ENCODE measurements at regions not wholly inside any gene's neighbourhood (a gene's known extent, or its start where the extent isn't known, plus 50 kb on each side); places are given as distances from the start of the nearest gene placed in this dataset.

- no peak for DNase-seq
These were observed 398.5 kb upstream of the ADAMTS5 start for GRCh38 chr21:27365394-27365793.

GRCh38 chr21:27363719-27364477 lies 397.0 kb upstream of the ADAMTS5 start:
- in situ Hi-C loops (cut with HindIII; ENCODE audit: low pct_ligation_motif_present, low sequenced_read_pairs): no loop called here
- no peak for TF ChIP-seq CTCF (IDR thresholded peaks at IDR 0.05; ENCODE audit: low read depth, low read length, missing control alignments)

More at GRCh38 chr21:27365394-27365793, 398.5 kb upstream of the ADAMTS5 start:
- in situ Hi-C loops (cut with HindIII; ENCODE audit: low pct_ligation_motif_present, low sequenced_read_pairs): no loop called here
- H3K4me3 ChIP-seq (ENCODE audit: low read depth, low read length): no peak overlapping the region
- no peak overlapping the region for H3K27ac ChIP-seq
- H3K27me3 ChIP-seq (replicated peaks): no peaks in the 10 kb centered on the region
- no peaks in the 10 kb centered on the region for H3K36me3 ChIP-seq (replicated peaks)
- no peak for TF ChIP-seq CTCF (IDR thresholded peaks at IDR 0.05; ENCODE audit: low read depth, low read length, missing control alignments)

GRCh38 chr21:27362249-27362648 lies 395.4 kb upstream of the ADAMTS5 start:
- in situ Hi-C loops (cut with HindIII; ENCODE audit: low pct_ligation_motif_present, low sequenced_read_pairs): no loop called here
- no peaks in the 10 kb centered on the region for H3K27me3 ChIP-seq (replicated peaks)
- no peaks in the 10 kb centered on the region for H3K36me3 ChIP-seq (replicated peaks)
- H3K27ac ChIP-seq: no peak overlapping the region
- no peak overlapping the region for H3K4me3 ChIP-seq (ENCODE audit: low read depth, low read length)
- no peak for DNase-seq
- peak; percentile 48 for TF ChIP-seq CTCF (IDR thresholded peaks at IDR 0.05; ENCODE audit: low read depth, low read length, missing control alignments)

More at GRCh38 chr21:27363719-27364477, 397.0 kb upstream of the ADAMTS5 start:
- no peak overlapping the region for H3K27ac ChIP-seq
- H3K4me3 ChIP-seq (ENCODE audit: low read depth, low read length): no peak overlapping the region
- H3K36me3 ChIP-seq (replicated peaks): no peaks in the 10 kb centered on the region
- H3K27me3 ChIP-seq (replicated peaks): no peaks in the 10 kb centered on the region
- no peak for DNase-seq

- H3K4me3 ChIP-seq (ENCODE audit: low read depth, low read length): no peak overlapping the region
- H3K27me3 ChIP-seq (replicated peaks): no peaks in the 10 kb centered on the region
- DNase-seq: no peak
- no peak for TF ChIP-seq CTCF (IDR thresholded peaks at IDR 0.05; ENCODE audit: low read depth, low read length, missing control alignments)
- in situ Hi-C loops (cut with HindIII; ENCODE audit: low pct_ligation_motif_present, low sequenced_read_pairs): no loop called here
- H3K36me3 ChIP-seq (replicated peaks): no peaks in the 10 kb centered on the region
- no peak overlapping the region for H3K27ac ChIP-seq
These were observed 392.3 kb upstream of the ADAMTS5 start for GRCh38 chr21:27359141-27359540.

GRCh38 chr21:27352885-27353284 lies 386.0 kb upstream of the ADAMTS5 start:
- no peaks in the 10 kb centered on the region for H3K27me3 ChIP-seq (replicated peaks)
- no peak overlapping the region for H3K4me3 ChIP-seq (ENCODE audit: low read depth, low read length)
- no peak for TF ChIP-seq CTCF (IDR thresholded peaks at IDR 0.05; ENCODE audit: low read depth, low read length, missing control alignments)
- no peak overlapping the region for H3K27ac ChIP-seq
- no peak for DNase-seq
- in situ Hi-C loops (cut with HindIII; ENCODE audit: low pct_ligation_motif_present, low sequenced_read_pairs): no loop called here
- no peaks in the 10 kb centered on the region for H3K36me3 ChIP-seq (replicated peaks)

- TF ChIP-seq CTCF (IDR thresholded peaks at IDR 0.05; ENCODE audit: low read depth, low read length, missing control alignments): no peak
- peak; percentile 24 for DNase-seq
- no peaks in the 10 kb centered on the region for H3K36me3 ChIP-seq (replicated peaks)
- no peaks in the 10 kb centered on the region for H3K27me3 ChIP-seq (replicated peaks)
- in situ Hi-C loops (cut with HindIII; ENCODE audit: low pct_ligation_motif_present, low sequenced_read_pairs): no loop called here
- peak overlapping the region; percentile 60 for H3K27ac ChIP-seq
- no peak overlapping the region for H3K4me3 ChIP-seq (ENCODE audit: low read depth, low read length)
These were observed 379.2 kb upstream of the ADAMTS5 start for GRCh38 chr21:27346041-27346448.

All from brain microvascular endothelial cell (primary cell).